ENCODE measurements at regions not wholly inside any gene's neighbourhood (a gene's known extent, or its start where the extent isn't known, plus 50 kb on each side); places are given as distances from the start of the nearest gene placed in this dataset.

DNA sequence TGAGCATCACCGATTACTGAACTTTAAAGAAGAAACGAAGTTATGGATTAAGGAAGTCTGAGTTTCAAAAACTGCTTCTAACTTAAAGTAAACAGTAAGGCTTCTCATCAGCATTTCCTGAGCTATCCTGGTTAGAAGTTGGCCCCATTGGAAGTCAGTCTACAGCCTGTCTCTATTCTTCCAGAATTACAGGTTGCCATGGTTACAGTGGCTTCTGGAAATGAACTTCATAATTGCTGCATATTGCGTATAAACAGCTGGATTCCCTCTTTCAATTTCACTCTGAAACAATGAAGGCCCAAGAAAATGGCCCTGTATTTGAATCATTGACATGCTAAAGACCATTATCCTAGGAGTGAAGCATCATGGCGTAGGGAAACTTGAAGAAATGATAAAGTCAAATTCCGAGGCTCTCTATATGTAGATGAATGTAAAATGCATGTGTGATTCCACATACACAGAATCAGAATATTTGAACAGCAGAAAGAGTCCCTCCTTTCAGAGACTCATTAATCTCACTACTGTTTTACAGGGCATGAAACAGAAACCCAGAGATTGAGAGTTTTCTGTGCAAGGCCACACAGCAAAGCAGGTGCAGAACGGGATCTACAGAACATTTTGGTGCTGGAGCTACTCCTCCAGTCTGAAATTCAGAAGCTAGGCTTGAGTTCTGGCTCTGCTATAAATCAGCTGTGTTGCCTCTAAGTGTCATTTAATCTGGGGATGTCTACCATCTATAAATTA, 856.4 kb upstream of the CELF4 start:
- TF ChIP-seq SIN3A (IDR thresholded peaks at IDR 0.05; ENCODE audit: borderline replicate concordance, insufficient read depth, low read length) (no peak), FOXP2 (optimal IDR thresholded peaks at IDR 0.05; ENCODE audit: borderline replicate concordance, extremely low read depth, extremely low read length, insufficient read depth) (no peak), POLR2AphosphoS5 (IDR thresholded peaks at IDR 0.05; ENCODE audit: low read depth, low read length) (no peak), TAF1 (IDR thresholded peaks at IDR 0.05; ENCODE audit: borderline replicate concordance, insufficient read depth, low read length) (no peak)
- TF ChIP-seq, protein P1, sequence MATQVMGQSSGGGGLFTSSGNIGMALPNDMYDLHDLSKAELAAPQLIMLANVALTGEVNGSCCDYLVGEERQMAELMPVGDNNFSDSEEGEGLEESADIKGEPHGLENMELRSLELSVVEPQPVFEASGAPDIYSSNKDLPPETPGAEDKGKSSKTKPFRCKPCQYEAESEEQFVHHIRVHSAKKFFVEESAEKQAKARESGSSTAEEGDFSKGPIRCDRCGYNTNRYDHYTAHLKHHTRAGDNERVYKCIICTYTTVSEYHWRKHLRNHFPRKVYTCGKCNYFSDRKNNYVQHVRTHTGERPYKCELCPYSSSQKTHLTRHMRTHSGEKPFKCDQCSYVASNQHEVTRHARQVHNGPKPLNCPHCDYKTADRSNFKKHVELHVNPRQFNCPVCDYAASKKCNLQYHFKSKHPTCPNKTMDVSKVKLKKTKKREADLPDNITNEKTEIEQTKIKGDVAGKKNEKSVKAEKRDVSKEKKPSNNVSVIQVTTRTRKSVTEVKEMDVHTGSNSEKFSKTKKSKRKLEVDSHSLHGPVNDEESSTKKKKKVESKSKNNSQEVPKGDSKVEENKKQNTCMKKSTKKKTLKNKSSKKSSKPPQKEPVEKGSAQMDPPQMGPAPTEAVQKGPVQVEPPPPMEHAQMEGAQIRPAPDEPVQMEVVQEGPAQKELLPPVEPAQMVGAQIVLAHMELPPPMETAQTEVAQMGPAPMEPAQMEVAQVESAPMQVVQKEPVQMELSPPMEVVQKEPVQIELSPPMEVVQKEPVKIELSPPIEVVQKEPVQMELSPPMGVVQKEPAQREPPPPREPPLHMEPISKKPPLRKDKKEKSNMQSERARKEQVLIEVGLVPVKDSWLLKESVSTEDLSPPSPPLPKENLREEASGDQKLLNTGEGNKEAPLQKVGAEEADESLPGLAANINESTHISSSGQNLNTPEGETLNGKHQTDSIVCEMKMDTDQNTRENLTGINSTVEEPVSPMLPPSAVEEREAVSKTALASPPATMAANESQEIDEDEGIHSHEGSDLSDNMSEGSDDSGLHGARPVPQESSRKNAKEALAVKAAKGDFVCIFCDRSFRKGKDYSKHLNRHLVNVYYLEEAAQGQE (IDR thresholded peaks at IDR 0.05; ENCODE audit: insufficient read depth in 1 of 2, low read depth in 2 of 2, low read length in 2 of 2) = no peak

DNA sequence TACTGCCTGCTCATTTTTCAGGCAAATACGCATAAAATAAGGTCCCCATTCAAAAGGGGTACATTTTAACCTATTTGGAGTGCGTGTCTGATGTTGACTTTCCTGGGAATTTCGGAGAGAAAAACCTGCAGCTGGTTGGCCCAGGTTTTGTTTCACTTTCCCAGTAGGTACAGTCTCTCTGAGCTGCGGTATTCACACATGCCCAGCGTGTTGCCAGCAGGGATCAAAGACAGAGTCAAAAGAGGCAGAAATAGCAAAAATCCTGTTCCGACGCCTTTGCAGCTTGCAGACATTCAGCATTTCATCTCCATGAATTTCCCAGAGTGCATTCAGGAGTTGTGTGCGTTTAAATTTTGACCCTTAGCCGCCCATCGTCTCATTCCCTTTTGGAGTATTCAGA, 855.4 kb upstream of the CELF4 start:
- TF ChIP-seq SIN3A (IDR thresholded peaks at IDR 0.05; ENCODE audit: borderline replicate concordance, insufficient read depth, low read length) = no peak
- no peak for TF ChIP-seq TAF1 (IDR thresholded peaks at IDR 0.05; ENCODE audit: borderline replicate concordance, insufficient read depth, low read length)
- TF ChIP-seq POLR2AphosphoS5 (IDR thresholded peaks at IDR 0.05; ENCODE audit: low read depth, low read length) = no peak
- TF ChIP-seq FOXP2 (optimal IDR thresholded peaks at IDR 0.05; ENCODE audit: borderline replicate concordance, extremely low read depth, extremely low read length, insufficient read depth) = no peak
- TF ChIP-seq, protein P1 (IDR thresholded peaks at IDR 0.05; ENCODE audit: insufficient read depth in 1 of 2, low read depth in 2 of 2, low read length in 2 of 2) = no peak

DNA sequence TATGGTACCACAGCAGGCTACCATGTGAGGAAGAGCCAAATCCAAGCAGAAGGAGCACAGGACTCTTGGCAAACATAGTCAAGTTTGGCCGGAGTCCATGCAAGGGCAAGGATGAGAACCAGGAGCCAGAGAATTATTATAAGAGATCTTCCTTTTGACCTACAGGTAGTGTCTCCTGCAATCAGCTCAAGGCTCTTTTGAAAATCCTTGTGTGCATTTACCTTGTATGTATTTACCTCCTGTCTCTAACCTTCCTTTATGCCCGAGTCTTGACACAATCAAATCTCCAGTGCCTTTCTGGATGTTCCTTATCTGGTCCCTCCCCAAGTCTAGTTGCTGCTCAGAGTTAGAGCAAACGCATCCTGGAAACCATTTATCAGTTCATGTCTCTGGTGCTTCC, 855.0 kb upstream of the CELF4 start:
- TF ChIP-seq POLR2AphosphoS5 (IDR thresholded peaks at IDR 0.05; ENCODE audit: low read depth, low read length) = no peak
- TF ChIP-seq, protein P1 (IDR thresholded peaks at IDR 0.05; ENCODE audit: insufficient read depth in 1 of 2, low read depth in 2 of 2, low read length in 2 of 2) = no peak

DNA sequence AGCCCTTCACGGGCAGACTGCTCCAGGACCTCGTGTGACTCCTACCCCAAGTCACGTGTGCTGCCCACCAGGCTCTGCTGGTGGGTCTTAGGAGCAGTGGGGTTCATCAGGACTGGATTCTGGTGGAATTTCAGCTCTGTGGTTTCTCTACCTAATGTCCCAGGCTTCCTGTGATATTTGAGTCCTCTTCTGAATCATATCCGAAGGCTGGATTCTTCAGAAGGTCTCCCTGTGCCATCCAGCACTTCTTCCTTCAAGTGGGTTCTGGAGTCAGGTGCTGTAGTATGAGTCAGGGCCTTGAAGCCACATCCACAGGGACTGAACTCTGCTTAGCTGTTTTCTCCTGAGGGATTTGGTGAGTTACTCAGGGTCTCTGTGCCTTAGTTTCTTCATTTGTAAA, 850.2 kb upstream of the CELF4 start:
- TF ChIP-seq TAF1 (IDR thresholded peaks at IDR 0.05; ENCODE audit: borderline replicate concordance, insufficient read depth, low read length) = no peak
- TF ChIP-seq, protein P1 (IDR thresholded peaks at IDR 0.05; ENCODE audit: insufficient read depth in 1 of 2, low read depth in 2 of 2, low read length in 2 of 2) = no peak
- no peak for TF ChIP-seq SIN3A (IDR thresholded peaks at IDR 0.05; ENCODE audit: borderline replicate concordance, insufficient read depth, low read length)
- no peak for TF ChIP-seq POLR2AphosphoS5 (IDR thresholded peaks at IDR 0.05; ENCODE audit: low read depth, low read length)
- TF ChIP-seq FOXP2 (optimal IDR thresholded peaks at IDR 0.05; ENCODE audit: borderline replicate concordance, extremely low read depth, extremely low read length, insufficient read depth) = no peak

DNA sequence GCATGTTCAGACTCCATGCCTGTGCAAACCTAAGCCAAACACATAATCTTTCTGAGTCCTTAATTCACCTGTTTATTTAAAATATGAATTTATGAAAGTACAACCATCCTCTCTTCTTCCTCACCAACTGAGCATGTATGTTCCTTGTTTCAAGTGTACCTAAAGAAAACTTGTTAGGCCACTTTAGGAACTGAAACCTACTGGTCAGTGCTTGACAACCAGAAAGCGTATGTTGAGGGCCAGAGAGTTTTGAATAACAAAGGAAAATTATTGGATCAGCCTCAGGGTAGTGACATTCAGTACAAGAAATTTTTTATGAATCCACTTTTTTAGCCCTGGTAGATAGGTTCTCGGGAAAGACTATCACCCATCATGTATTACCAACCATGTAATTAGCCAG, 847.6 kb upstream of the CELF4 start:
- TF ChIP-seq TAF1 (IDR thresholded peaks at IDR 0.05; ENCODE audit: borderline replicate concordance, insufficient read depth, low read length) = no peak
- no peak for TF ChIP-seq POLR2AphosphoS5 (IDR thresholded peaks at IDR 0.05; ENCODE audit: low read depth, low read length)
- TF ChIP-seq, protein P1 (IDR thresholded peaks at IDR 0.05; ENCODE audit: insufficient read depth in 1 of 2, low read depth in 2 of 2, low read length in 2 of 2) = no peak
- TF ChIP-seq SIN3A (IDR thresholded peaks at IDR 0.05; ENCODE audit: borderline replicate concordance, insufficient read depth, low read length) = no peak
- no peak for TF ChIP-seq FOXP2 (optimal IDR thresholded peaks at IDR 0.05; ENCODE audit: borderline replicate concordance, extremely low read depth, extremely low read length, insufficient read depth)

Data from PFSK-1 (cell line).